PC-9 (cell line): ENCODE measurements at regions not wholly inside any gene's neighbourhood (a gene's known extent, or its start where the extent isn't known, plus 50 kb on each side); places are given as distances from the start of the nearest gene placed in this dataset.

Experiments used
- BruUV-seq: library from RNA; stranded (reverse); fragments of 400-500 nt; replicated peaks from 2 replicates; lab custom pipeline; 2021; lab: Mats Ljungman, UMichigan
- CTCF ChIA-PET: fragments of 300-600 bp; sonication (Branson Sonifier 250); formaldehyde crosslinking; loops from one replicate; lab custom pipeline; 2022; ENCODE audit warnings: antibody characterized with exemption; lab: Charles Lee
- POLR2A ChIA-PET: fragments of 300-600 bp; sonication (Branson Sonifier 250); formaldehyde crosslinking; loops from one replicate; lab custom pipeline; 2022; ENCODE audit warnings: antibody characterized with exemption; ENCODE audit not compliant: unreplicated experiment; lab: Charles Lee
- DNase-seq, 2 experiments: peaks; one replicate each; pipeline versions ENCODE4 v3.0.0 to v3.0.0-alpha.2; 2015 to 2022; ENCODE audit warnings: mixed read lengths in 1 of 2
- H2AFZ ChIP-seq: fragments of 200-600 bp; sonication (generic); 2 replicates; pipeline ENCODE4 v1.8.1; 2017; ENCODE audit warnings: antibody characterized with exemption
- H3F3A ChIP-seq: fragments of 200-600 bp; sonication (generic); 2 replicates; pipeline ENCODE4 v1.8.1; 2017; ENCODE audit warnings: antibody characterized with exemption, mild to moderate bottlenecking, low read depth; ENCODE audit not compliant: insufficient read depth
- H3K27ac ChIP-seq: fragments of 200-600 bp; sonication (generic); 2 replicates; pipeline ENCODE4 v1.6.1; 2016; ENCODE audit warnings: mixed run types
- H3K27me3 ChIP-seq: fragments of 200-600 bp; sonication (generic); 2 replicates; pipeline ENCODE4 v1.6.1; 2016; ENCODE audit warnings: low read depth, mixed run types; ENCODE audit not compliant: insufficient read depth
- H3K36me3 ChIP-seq: fragments of 200-600 bp; sonication (generic); 2 replicates; pipeline ENCODE4 v1.6.1; 2016; ENCODE audit warnings: low read depth, mixed run types
- H3K4me1 ChIP-seq: fragments of 200-600 bp; sonication (generic); replicated peaks from 2 replicates; pipeline ENCODE4 v1.6.1; 2016; ENCODE audit warnings: mixed run types; ENCODE audit not compliant: insufficient read depth
- H3K4me2 ChIP-seq: fragments of 200-600 bp; sonication (generic); 2 replicates; pipeline ENCODE4 v1.6.1; 2017; ENCODE audit warnings: mixed run types
- H3K4me3 ChIP-seq: fragments of 200-600 bp; sonication (generic); 2 replicates; pipeline ENCODE4 v1.6.1; 2016; ENCODE audit warnings: mixed run types
- H3K79me2 ChIP-seq: fragments of 200-600 bp; sonication (generic); 2 replicates; pipeline ENCODE4 v1.6.1; 2017; ENCODE audit warnings: low read depth, mixed run types
- H3K9me2 ChIP-seq: fragments of 200-600 bp; sonication (generic); 2 replicates; pipeline ENCODE4 v1.8.1; 2017; ENCODE audit warnings: mild to moderate bottlenecking; ENCODE audit not compliant: insufficient read depth
- H3K9me3 ChIP-seq: fragments of 200-600 bp; sonication (generic); 2 replicates; pipeline ENCODE4 v1.8.1; 2016; ENCODE audit warnings: low read depth; ENCODE audit not compliant: insufficient read depth
- H4K20me1 ChIP-seq: fragments of 200-600 bp; sonication (generic); 2 replicates; pipeline ENCODE4 v1.8.1; 2017; ENCODE audit not compliant: insufficient read depth
- EZH2 ChIP-seq: fragments of 200-600 bp; sonication (generic); IDR thresholded peaks from 2 replicates; pipeline ENCODE4 v1.8.0; 2017; ENCODE audit warnings: antibody characterized with exemption, low read depth
- intact Hi-C: fragments of 100-400 bp; cut with micrococcal nuclease; formaldehyde crosslinking; loops from one replicate; pipeline ENCODE4 v1.10.0; 2022; ENCODE audit not compliant: unreplicated experiment
- TF ChIP-seq, protein P1 (sequence below): fragments of 200-600 bp; sonication (generic); conservative IDR thresholded peaks from 2 replicates; pipeline ENCODE4 v1.6.1; 2017; ENCODE audit warnings: mixed run types, antibody characterized with exemption, mild to moderate bottlenecking, moderate library complexity

DNA sequence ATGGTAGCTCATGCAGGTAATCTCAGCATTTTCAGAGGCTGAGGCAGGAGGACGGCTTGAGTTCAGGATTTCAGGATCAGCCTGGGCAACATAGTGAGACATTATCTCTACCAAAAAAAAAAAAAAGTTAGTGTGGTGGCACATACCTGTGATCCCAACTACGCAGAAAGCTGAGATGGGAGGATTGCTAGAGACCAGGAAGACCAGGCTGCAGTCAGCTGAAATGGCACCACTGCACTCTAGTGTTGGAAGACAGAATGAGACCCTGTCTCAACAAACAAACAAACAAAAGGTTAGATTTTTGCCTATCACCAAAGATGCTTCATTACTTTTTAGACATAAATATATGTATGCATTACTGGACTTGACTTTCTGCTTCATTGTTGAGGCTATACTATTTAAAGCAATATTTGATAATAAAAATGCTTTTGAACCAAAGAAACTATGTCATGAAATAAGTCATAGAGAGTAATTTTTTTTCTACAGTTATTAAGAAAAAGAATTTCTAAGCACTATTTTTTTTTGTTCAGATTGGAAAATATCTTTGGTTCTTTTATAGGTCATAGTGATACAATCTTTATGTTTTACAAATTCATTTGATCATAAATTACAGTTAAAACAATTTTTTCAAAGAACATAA lies 1180.1 kb upstream of the ATXN8OS start:
- Histone ChIP-seq H3K4me3 (no peak overlapping the region), H3K79me2 (no peaks in the 10 kb centered on the region), H4K20me1 (no peaks in the 10 kb centered on the region), H3F3A (no peaks in the 10 kb centered on the region), H3K9me3 (no peaks in the 10 kb centered on the region), H3K4me1 (no peaks in the 10 kb centered on the region), H3K4me2 (no peak overlapping the region), H3K9me2 (no peaks in the 10 kb centered on the region), H3K36me3 (no peaks in the 10 kb centered on the region), H3K27ac (no peak overlapping the region), H2AFZ (no peak overlapping the region), H3K27me3 (no peaks in the 10 kb centered on the region)
- intact Hi-C loops = loop anchor here (1.0 to 5.0 kb wide), 2 partner anchors 395 to 623 kb away; no protein-coding TSS in a partner anchor
- no peak for TF ChIP-seq EZH2
- TF ChIP-seq, protein P1, sequence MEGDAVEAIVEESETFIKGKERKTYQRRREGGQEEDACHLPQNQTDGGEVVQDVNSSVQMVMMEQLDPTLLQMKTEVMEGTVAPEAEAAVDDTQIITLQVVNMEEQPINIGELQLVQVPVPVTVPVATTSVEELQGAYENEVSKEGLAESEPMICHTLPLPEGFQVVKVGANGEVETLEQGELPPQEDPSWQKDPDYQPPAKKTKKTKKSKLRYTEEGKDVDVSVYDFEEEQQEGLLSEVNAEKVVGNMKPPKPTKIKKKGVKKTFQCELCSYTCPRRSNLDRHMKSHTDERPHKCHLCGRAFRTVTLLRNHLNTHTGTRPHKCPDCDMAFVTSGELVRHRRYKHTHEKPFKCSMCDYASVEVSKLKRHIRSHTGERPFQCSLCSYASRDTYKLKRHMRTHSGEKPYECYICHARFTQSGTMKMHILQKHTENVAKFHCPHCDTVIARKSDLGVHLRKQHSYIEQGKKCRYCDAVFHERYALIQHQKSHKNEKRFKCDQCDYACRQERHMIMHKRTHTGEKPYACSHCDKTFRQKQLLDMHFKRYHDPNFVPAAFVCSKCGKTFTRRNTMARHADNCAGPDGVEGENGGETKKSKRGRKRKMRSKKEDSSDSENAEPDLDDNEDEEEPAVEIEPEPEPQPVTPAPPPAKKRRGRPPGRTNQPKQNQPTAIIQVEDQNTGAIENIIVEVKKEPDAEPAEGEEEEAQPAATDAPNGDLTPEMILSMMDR = peak; percentile 57; the same call in 1 of the 2 replicates
- ChIA-PET POLR2A (no interaction called here), CTCF (interaction anchor here (0.6 to 0.7 kb wide), 3 partner anchors 117 to 619 kb away, joined by 3 to 6 read pairs (median 5); no protein-coding TSS in a partner anchor)
- DNase-seq = peak in 1 of 2 experiments; percentile 25
- BruUV-seq = no TSS peak

DNA sequence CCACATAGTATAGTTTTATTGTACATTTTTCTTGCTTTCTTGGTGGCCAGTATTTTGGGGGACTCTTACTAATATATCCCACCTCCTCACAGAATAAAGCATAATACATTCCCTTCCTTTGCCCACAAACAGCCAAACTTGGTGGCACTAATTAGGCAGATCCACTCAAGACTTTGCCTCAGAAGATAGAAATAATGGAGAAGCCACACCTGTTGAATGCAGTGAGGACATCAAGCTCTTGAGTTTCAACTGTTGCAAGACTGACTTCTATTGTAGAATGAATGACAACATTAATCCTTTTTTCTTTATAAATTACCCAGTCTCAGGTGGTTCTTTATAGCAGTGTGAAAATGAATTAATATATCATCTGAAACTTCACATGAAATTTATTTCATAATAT lies 1183.6 kb upstream of the ATXN8OS start:
- no TSS peak for BruUV-seq
- TF ChIP-seq EZH2 = no peak
- Histone ChIP-seq H2AFZ (no peak overlapping the region), H3K4me3 (no peak overlapping the region), H3K36me3 (no peaks in the 10 kb centered on the region), H3F3A (no peaks in the 10 kb centered on the region), H3K9me2 (no peaks in the 10 kb centered on the region), H3K79me2 (no peaks in the 10 kb centered on the region), H3K4me2 (no peak overlapping the region), H3K27me3 (no peaks in the 10 kb centered on the region), H4K20me1 (no peaks in the 10 kb centered on the region), H3K27ac (no peak overlapping the region), H3K4me1 (no peaks in the 10 kb centered on the region), H3K9me3 (no peaks in the 10 kb centered on the region)
- ChIA-PET CTCF (no interaction called here), POLR2A (no interaction called here)
- DNase-seq = no peak
- intact Hi-C loops = no loop called here

DNA sequence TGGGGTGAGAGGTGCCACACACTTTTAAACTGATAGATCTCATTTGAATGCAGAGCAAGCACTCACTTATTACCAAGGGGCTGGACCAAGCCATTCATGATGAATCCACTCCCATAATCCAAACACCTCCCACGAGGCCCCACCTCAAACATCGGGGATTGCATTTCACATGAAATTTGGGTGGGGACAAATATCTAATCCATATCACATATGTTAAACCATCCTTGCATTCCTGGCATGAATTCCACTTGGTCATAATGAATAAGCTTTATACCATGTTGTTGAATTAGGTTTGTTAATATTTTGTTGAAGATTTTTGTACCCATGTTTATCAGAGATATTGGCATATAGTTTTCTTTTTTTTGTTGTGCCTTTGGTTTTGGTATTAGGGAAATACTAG lies 1198.7 kb upstream of the ATXN8OS start:
- no TSS peak for BruUV-seq
- no peaks in the 10 kb centered on the region for H3K36me3 ChIP-seq
- no peaks in the 10 kb centered on the region for H3K9me2 ChIP-seq
- TF ChIP-seq, protein P1 = no peak
- TF ChIP-seq EZH2 = no peak
- H3K27ac ChIP-seq = no peak overlapping the region
- no peaks in the 10 kb centered on the region for H3K79me2 ChIP-seq
- no peaks in the 10 kb centered on the region for H3F3A ChIP-seq
- ChIA-PET POLR2A (no interaction called here), CTCF (no interaction called here)
- intact Hi-C loops = no loop called here
- H3K27me3 ChIP-seq = no peaks in the 10 kb centered on the region
- no peak overlapping the region for H2AFZ ChIP-seq
- no peaks in the 10 kb centered on the region for H4K20me1 ChIP-seq
- H3K4me1 ChIP-seq = no peaks in the 10 kb centered on the region
- no peak for DNase-seq
- no peaks in the 10 kb centered on the region for H3K9me3 ChIP-seq
- no peak overlapping the region for H3K4me2 ChIP-seq
- no peak overlapping the region for H3K4me3 ChIP-seq
